ENCODE measurements at regions not wholly inside any gene's neighbourhood (a gene's known extent, or its start where the extent isn't known, plus 50 kb on each side); places are given as distances from the start of the nearest gene placed in this dataset.

GRCh38 chr4:32400870-32401269 lies 1680.7 kb downstream of the PCDH7 start:
- TF ChIP-seq CTCF (IDR thresholded peaks at IDR 0.05) (no peak), POLR2A (IDR thresholded peaks at IDR 0.05) (no peak), POLR2AphosphoS5 (IDR thresholded peaks at IDR 0.05) (no peak)
